Muscle of back (tissue), 3 donors: ENCODE measurements at regions not wholly inside any gene's neighbourhood (a gene's known extent, or its start where the extent isn't known, plus 50 kb on each side); places are given as distances from the start of the nearest gene placed in this dataset.
"Not testable (repeated sequence)": the region's sequence is repeated elsewhere in the genome, so short reads cannot be mapped to it uniquely, and the experiment has no call there.

Experiments used
- DNase-seq, 3 donors: peaks; one replicate each; pipeline versions ENCODE4 v3.0.0 to v3.0.0-alpha.2; 2013

DNA sequence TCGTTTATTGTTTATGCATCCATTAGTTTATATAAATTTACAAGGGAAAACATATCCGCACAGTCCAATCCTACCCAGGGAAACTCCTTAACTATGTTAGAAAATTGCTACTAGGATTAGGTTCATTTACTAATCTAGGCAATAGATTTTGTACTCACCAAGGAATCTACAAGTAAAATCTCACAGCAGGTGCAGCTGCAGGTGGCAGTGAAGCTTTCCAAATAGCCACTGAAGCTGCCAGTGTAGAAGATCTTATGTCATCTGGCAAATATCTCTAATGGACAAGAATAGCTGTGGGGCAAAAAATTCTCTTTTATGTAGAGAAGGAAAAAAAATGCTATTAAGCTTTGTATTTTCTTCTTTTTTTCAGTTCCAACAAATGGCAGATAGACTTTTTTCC, 963.4 kb upstream of the ADGRL4 start:
- peak; percentile 19 to 34 (median 22) for DNase-seq

DNA sequence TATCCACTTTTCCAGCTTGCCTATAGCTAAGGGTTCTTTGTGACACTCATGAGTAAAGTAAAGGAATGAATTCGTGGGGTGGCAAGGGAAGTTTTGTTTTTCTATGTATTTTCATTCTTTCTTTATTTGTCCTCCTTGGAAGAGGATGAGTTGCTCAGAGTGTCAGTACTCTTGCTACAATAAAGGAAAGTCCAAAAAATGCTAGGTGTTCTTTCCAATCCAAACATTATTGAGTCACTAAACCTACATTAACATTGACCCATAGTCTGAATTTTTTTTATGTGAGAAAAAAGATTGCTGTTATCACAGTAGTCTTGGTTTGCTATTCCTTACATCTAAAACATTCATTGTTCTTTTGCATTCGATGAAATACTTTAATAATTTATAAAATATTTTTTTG, 959.9 kb upstream of the ADGRL4 start:
- DNase-seq, result no peak

DNA sequence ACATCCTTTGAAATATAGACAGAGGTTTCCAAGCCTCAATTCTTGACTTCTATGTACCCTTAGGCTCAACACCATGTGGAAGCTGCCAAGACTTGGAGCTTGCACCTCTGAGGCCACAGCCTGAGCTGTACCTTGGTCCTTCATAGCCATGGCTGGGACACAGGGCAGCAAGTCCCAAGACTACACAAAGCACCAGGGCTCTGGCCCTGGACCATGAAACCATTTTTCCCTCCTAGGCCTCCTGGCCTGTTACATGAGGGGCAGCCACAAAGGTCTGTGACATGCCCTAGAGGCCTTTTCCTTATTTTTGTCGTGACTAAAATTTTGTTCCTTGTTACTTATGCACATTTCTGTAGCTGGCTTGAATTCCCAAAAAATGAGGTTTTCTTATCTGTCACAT, 953.1 kb upstream of the ADGRL4 start:
- DNase-seq, result no peak

- peak; percentile 2 to 24 (median 14) for DNase-seq
These were observed 949.4 kb upstream of the ADGRL4 start for GRCh38 chr1:79955966-79956365.

DNA sequence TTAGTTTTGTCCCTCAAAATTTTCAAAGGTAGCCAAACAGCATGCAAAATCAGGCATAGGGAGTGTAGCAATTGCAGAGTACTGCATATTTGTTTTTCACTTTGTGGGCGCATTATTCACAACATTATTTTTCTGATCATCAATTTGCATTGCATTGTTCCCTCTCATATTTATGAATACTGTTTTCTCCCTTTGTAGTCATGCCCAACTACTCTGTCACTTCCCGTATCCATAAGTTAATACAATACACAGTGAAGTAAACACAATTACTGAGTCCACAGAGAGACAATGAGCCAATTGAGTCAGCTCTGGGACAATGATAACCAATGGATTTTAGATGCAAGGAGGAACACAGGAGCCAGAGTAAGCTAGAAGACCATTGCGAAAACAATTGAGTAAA, 944.0 kb upstream of the ADGRL4 start:
- no peak for DNase-seq

GRCh38 chr1:79945391-79945790, 938.9 kb upstream of the ADGRL4 start:
- no peak for DNase-seq

GRCh38 chr1:79929356-79929755, 922.8 kb upstream of the ADGRL4 start:
- peak in 1 of 3 donors; percentile 5 for DNase-seq

DNA sequence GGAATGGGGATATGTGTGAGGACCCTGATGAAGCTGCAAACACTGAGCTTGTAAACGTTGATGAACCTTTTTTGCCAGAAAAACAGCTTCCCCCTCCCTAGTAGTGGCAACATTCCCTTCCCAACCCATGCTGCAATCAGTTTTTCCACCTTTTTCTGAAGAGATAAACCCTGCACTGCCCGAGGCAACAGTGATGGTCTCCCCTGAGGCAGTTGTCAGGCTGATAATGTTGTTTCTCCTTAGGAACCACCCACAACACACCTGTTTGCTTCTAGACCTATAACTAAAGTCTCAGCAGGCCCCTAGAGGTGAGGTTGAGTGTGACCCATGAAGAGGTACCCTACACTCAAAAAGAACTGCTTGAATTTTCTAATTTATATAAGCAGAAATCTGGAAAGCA, 922.4 kb upstream of the ADGRL4 start:
- no peak for DNase-seq

- peak; percentile 7 to 11 (median 7) for DNase-seq
These were observed 914.6 kb upstream of the ADGRL4 start for GRCh38 chr1:79920960-79921669.

- DNase-seq, result no peak
These were observed 908.4 kb upstream of the ADGRL4 start for GRCh38 chr1:79914896-79915295.

DNA sequence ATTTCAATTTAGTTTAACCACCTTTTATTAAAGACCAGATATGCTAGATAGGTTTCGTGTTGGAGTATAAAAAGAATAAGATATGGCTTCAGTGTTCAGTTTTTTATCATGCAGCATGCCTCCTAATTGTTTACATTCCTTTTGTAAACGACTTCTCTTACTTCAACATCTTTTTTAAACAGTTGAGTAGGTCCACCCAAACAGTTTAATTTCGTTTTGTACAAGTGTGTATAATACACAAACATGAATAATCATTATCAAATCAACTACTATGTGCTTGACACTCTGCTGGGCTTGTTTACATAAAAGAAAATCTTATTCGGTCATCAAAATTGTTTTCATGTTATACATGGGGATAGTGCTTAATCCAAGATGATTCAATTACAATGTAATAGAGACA, 906.3 kb upstream of the ADGRL4 start:
- DNase-seq, result no peak

DNA sequence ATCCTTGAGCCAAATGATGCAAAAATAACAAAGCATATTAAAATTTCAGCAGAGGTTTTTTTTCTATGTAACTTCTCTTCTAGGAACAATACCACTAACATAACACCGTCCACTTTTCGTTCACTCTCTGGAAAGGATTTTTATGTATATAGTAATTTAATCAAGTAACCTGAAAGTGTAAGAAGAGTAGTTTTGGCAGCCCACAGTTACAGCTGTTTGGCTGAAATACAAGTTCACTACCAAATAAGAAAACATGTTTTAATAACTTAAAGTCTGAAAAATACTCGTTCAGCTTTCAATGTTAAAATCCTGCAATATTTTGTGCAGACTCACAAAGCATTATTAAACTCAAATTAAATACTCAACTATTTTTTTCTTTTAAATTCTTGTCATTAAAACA, 896.8 kb upstream of the ADGRL4 start:
- DNase-seq, result peak in 2 of 3 donors; percentile 7 to 36

DNA sequence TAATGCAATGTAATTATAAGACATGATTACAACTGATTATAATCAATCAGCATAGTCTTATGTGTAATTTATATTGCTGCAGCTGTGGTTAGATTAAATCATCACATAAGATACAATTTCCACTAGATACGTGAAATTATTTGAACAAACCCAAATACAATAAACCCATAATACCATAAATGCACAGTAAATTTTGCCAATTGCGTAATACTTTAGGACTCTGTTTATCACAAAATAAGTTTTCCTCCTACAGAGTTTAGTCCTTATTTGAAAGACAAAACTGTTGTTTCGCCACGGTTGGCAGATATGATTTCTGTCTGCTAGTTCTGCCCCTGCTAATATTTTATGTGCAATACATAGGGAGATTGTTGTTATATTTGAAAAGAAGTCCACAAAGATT, 895.9 kb upstream of the ADGRL4 start:
- DNase-seq, result no peak

GRCh38 chr1:79899914-79900313, 893.4 kb upstream of the ADGRL4 start:
- peak in 1 of 3 donors; percentile 96 for DNase-seq

GRCh38 chr1:79896140-79896539, 889.6 kb upstream of the ADGRL4 start:
- DNase-seq, result no peak

DNA sequence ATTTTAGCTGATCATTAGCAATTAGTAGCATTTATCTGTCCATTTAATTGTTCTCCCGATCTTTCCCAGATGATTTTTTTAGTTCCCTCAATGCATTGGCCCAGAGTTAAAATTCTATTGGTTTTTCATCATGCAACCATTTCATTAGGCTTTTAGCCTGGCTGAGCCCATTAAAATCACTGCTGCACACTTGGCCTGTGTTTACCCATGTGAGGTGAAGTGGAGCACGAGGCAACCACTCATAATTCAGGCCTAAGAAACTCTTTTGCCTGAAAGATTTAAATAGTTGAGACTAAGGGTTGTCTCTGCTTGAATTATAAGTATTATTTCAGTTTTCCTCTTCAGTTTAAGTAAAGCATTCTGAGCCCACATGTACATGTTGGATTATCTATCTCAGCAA, 889.0 kb upstream of the ADGRL4 start:
- DNase-seq, result no peak

- not testable (repeated sequence) for DNase-seq
These were observed 887.6 kb upstream of the ADGRL4 start for GRCh38 chr1:79894129-79894528.

GRCh38 chr1:79887059-79887458, 880.5 kb upstream of the ADGRL4 start:
- no peak for DNase-seq

GRCh38 chr1:79885101-79885500, 878.6 kb upstream of the ADGRL4 start:
- no peak for DNase-seq

DNA sequence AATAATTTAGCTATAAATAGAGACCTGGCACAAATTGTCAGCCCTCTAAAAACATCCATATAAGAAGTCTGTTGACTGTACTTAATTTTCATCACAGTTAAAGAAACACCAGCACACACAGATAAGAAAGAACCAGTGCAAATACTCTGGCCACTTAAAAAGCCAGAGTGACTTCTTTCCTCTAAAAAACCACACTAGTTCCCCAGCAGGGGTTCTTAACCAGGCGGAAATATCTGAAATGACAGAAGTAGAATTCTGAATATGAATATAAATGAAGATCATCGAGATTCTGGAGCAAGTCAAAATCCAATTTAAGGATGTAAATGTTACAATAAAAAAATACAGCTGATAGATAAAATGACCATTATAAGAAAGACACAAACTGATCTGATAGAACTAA, 870.6 kb upstream of the ADGRL4 start:
- no peak for DNase-seq

GRCh38 chr1:79875187-79875586, 868.7 kb upstream of the ADGRL4 start:
- DNase-seq, result no peak

- no peak for DNase-seq
These were observed 867.8 kb upstream of the ADGRL4 start for GRCh38 chr1:79874289-79874688.

DNA sequence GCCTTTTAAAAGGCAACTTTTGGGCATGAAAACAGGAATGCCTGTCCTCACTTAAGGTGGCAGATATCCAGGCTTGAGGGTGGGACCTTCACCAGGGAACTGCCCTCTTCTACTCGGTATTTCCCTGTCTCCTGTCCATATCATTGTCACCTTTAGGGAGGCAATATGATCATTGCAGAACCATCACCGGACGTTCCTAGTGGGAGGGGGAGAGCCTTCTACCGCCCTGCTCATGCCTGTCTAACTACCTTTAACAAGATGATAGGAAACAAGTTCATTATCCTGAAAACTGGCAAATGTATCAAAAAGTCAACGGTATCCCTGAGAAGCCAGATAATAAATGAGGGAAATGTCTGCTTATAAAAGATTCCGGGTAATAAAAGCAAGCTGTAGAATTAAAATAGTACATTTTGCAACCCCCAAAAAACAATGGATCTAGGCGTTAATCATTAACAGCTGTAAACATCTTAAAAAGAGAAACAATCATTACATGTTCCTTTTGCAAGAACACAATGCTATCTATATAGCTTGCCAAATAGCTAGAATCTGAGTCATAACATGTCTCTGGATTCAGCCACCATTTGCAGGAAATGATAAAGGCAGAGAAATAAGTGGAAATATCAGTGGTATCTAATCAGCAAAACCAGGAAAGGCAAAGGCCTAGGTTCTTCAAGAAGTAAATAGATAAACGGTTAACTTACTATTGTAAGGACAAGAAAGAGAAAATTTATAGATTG, 852.9 kb upstream of the ADGRL4 start:
- DNase-seq, result peak in 2 of 3 donors; percentile 11 to 62

GRCh38 chr1:79852004-79852403, 845.5 kb upstream of the ADGRL4 start:
- no peak for DNase-seq
